Stimulated activated effector memory CD8-positive, alpha-beta T cell treated with anti-CD3 and anti-CD28 coated beads, Interleukin-12 subunit alpha, Interleukin-12 subunit beta, amount 100 ng/mL, for 72 hours (primary cell): ENCODE measurements at regions not wholly inside any gene's neighbourhood (a gene's known extent, or its start where the extent isn't known, plus 50 kb on each side); places are given as distances from the start of the nearest gene placed in this dataset.

Source experiments
- ATAC-seq: fragments of 150-1000 bp; cut with Tn5 transposase; 2 replicates; pipeline ENCODE4 v1.10.0; 2021
- DNase-seq, 2 donors: peaks; one replicate each; pipeline ENCODE4 v3.0.0; 2021 to 2022; ENCODE audit warnings: low spot score in 2 of 2
- H3K27ac Mint-ChIP-seq: one replicate; pipeline ENCODE4 v1.8.0; 2022; ENCODE audit warnings: mild to moderate bottlenecking, mixed read lengths
- H3K36me3 Mint-ChIP-seq: one replicate; pipeline ENCODE4 v1.8.0; 2022; ENCODE audit warnings: mild to moderate bottlenecking, mixed read lengths
- H3K4me1 Mint-ChIP-seq: one replicate; pipeline ENCODE4 v1.8.0; 2022; ENCODE audit warnings: mixed read lengths
- H3K4me3 Mint-ChIP-seq: one replicate; pipeline ENCODE4 v1.8.0; 2022; ENCODE audit warnings: mild to moderate bottlenecking, mixed read lengths
- H3K9me3 Mint-ChIP-seq: one replicate; pipeline ENCODE4 v1.8.0; 2022; ENCODE audit warnings: mixed read lengths

DNA sequence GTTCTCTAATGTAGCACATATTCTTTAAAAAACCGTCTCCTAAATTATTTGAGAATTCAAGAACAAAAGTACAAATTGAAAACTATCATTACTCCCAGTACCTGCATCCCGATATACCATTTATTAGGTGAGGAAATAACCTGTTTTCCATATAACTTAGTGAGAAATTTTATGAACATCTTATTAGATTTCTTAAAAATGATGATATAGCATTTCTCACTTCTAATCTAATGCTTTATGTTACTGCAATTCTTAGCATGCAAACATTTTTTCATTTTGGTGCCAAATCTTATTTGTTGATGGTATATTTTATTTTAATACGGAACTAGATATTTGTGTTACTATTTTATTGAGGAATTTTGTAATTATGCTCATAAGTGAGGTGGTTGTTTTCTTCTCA, 1321.3 kb upstream of the SLC10A2 start:
- H3K27ac Mint-ChIP-seq = no peak overlapping the region
- no peak for ATAC-seq
- DNase-seq = no peak
- H3K4me3 Mint-ChIP-seq = no peak overlapping the region
- H3K4me1 Mint-ChIP-seq = no peaks in the 10 kb centered on the region
- peaks cover 12% of the 10 kb centered on the region for H3K9me3 Mint-ChIP-seq
- no peaks in the 10 kb centered on the region for H3K36me3 Mint-ChIP-seq

DNA sequence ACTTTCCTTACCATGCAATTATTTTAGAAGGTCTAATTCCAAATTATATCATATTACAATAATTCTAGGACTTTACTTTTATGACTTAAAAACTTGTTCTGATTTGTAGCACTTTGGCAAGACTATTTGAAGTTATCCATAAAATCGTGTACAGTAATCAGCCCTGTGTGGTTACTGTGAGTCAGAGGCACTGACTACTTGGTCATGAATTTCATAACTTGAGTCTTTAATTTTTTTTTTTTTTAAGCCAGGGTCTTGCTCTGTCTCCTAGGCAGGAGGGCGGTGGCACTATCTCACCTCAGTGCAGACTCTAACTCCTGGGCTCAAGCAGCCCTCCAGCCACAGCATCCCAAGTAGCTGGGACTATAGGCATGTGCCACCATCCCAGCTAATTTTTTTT, 1319.2 kb upstream of the SLC10A2 start:
- Mint-ChIP-seq H3K36me3 (no peaks in the 10 kb centered on the region), H3K4me3 (no peak overlapping the region), H3K9me3 (peaks cover 3% of the 10 kb centered on the region), H3K4me1 (no peaks in the 10 kb centered on the region), H3K27ac (no peak overlapping the region)
- DNase-seq (no peak), ATAC-seq (no peak)

DNA sequence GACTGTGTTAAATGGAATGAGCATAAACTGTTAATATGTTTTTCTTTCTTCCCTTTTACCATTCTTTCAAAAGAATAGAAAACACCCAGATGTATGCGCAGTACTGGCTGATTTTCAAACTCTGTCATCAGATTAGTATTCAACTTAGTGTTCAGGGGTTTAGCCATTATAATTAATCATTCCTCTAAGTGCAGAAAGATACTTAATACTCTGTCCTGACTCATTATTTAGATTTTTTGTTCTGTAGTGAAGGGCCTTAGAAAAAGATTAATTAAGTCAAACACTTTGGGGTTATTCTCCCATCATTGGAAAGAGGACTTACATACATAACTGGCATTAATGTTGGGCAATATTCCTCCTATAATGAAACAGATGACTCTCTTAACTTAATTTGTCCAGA, 1316.7 kb upstream of the SLC10A2 start:
- Mint-ChIP-seq H3K4me1 (no peaks in the 10 kb centered on the region), H3K27ac (no peak overlapping the region), H3K4me3 (no peak overlapping the region), H3K9me3 (peaks cover 3% of the 10 kb centered on the region), H3K36me3 (no peaks in the 10 kb centered on the region)
- DNase-seq = no peak
- ATAC-seq = no peak

DNA sequence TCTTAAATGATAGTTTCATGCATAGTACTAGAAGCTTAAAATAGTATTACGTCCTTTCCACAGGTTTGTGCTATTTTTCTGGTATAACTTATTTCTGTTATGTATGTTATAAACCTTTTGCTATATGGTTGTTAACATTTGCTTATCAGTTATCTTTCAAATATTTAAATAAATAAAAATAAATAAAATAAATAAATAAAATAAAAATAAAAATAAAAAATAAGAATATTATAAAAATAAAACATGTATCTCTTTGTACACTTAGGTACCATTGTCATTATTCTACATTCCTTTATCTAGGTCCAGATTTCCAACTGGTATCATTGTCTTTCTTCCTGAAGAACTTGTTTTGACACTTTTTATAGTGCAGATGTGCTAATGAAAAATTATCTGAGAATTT, 1310.4 kb upstream of the SLC10A2 start:
- ATAC-seq = no peak
- Mint-ChIP-seq H3K4me1 (no peaks in the 10 kb centered on the region), H3K4me3 (no peak overlapping the region)

DNA sequence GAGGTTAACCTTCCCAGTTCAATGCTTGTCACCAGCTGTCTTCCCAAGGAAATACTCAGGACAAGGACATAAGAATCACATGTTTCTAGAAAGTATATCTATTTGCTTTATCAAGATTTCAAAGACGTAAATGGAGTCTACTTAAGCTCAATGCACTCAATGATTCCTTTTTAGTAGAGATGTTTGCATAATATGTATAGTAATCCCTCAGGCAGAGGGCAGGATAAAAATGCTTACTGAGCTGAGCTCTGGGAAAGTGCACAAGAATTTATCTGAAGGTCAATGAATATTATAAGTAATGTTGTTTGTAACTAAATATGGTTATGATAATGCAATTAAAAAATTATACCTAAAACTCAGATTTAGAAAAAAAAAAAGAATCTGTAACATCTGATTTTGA, 1309.4 kb upstream of the SLC10A2 start:
- DNase-seq (no peak), ATAC-seq (no peak)
- Mint-ChIP-seq H3K27ac (no peak overlapping the region), H3K36me3 (no peaks in the 10 kb centered on the region), H3K4me3 (no peak overlapping the region), H3K9me3 (peaks cover 7% of the 10 kb centered on the region), H3K4me1 (no peaks in the 10 kb centered on the region)

More for the DNA sequence above, 1310.4 kb upstream of the SLC10A2 start:
- Mint-ChIP-seq H3K9me3 (peaks cover 10% of the 10 kb centered on the region), H3K36me3 (no peaks in the 10 kb centered on the region), H3K27ac (no peak overlapping the region)
- DNase-seq = no peak

DNA sequence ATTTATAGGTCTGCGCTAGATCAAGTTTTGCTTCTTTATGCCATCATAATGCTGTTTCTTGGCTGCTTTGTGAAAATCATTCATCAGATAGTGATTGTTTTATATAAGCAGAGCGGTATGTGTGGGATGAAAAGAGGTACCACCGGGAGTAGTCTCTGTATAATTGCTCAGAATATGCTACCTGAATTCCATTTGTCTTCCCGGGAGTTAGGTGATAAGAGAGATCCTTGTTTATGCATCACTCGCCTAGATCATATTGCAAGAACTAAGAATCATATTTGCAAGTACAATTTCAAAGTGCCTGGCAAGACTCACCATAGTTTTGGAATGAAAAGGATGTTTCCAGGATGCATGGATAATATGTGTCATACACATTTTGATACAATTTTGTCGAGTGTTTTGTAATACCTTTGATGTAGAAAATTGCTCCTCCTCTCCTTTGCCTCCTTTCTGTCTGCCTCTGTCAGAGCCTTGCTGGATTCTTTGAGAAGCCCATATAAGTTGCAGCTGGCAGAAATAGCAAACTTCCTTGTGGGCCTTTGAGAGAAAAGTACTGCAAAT, 1306.0 kb upstream of the SLC10A2 start:
- no peaks in the 10 kb centered on the region for H3K4me1 Mint-ChIP-seq
- no peaks in the 10 kb centered on the region for H3K36me3 Mint-ChIP-seq
- H3K9me3 Mint-ChIP-seq = peaks cover 16% of the 10 kb centered on the region
- no peak overlapping the region for H3K4me3 Mint-ChIP-seq
- DNase-seq (no peak), ATAC-seq (no peak)
- H3K27ac Mint-ChIP-seq = no peak overlapping the region

DNA sequence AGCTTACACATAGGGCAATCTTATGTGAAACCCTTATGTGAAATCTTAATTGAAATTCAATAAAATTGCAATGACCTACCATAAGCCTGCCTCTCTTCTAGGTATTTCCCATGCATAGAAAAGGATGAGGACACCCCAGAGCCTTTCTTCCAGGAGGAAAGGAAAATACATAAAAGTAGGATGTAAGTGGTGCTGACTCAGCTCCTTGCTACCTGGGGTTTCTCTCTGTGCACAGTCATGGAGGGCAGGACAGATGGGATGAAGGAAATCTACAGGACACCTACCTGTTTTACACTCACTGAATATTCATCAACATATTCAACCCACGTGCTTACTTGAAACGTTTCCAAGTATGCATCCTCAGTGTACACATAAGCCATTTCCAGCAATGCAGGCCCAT, 1299.2 kb upstream of the SLC10A2 start:
- Mint-ChIP-seq H3K4me3 (no peak overlapping the region), H3K36me3 (no peaks in the 10 kb centered on the region), H3K4me1 (no peaks in the 10 kb centered on the region), H3K27ac (no peak overlapping the region), H3K9me3 (peaks cover 11% of the 10 kb centered on the region)
- no peak for ATAC-seq
- no peak for DNase-seq

DNA sequence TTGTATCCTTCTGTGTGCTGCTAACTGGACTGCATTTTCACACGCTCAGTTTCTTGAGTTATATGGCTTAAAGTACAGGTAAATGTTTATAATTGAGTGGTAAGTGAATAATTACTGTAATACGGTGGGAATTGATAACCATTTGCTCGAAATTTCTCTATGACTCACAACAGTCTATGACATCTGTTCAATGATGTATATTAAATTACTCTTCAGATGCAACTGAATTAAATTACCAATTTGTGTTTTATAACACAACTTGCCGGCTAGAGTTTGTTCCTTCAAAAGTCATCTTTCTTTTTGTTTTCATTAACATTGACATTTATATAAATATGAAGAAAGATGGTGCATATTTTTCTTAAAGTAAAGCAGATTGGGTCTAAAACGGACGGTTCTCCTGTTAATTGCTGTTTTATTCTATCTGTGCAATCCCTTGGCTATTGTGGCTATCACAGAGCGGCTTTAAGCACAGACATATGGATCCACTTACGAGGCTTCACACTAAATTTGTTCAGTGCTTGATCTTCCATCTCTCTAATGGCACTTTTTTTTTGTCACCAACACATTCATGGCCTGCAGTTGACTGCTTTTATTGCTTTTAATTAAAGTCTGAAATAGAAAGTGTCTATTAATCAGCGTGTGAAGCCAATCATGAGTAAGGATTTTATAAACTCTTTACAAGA, 1291.6 kb upstream of the SLC10A2 start:
- H3K27ac Mint-ChIP-seq = no peak overlapping the region
- no peak overlapping the region for H3K4me3 Mint-ChIP-seq
- no peaks in the 10 kb centered on the region for H3K4me1 Mint-ChIP-seq
- ATAC-seq (no peak), DNase-seq (no peak)
- H3K9me3 Mint-ChIP-seq = peaks cover 3% of the 10 kb centered on the region
- H3K36me3 Mint-ChIP-seq = no peaks in the 10 kb centered on the region

DNA sequence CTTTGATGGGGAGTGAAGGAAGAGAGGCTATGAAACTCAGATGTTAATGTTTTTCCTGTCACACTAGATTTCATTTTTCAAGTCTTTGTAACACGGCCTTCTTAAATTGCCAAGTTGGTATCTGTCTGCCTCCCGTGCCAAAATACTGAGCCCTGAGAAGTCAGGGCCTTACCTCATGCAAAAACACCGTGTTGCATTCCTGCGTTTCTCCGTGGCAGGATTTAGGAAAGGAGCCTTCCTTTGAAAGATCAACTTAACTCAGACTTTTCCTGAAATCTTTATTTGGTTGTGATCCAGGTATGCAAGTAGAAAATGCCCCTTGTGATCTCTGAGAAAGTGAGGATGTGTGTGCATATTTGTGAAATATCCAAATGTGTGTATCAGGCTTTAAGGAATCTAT, 1291.0 kb upstream of the SLC10A2 start:
- Mint-ChIP-seq H3K4me3 (no peak overlapping the region), H3K4me1 (no peaks in the 10 kb centered on the region), H3K27ac (no peak overlapping the region), H3K36me3 (no peaks in the 10 kb centered on the region), H3K9me3 (peaks cover 7% of the 10 kb centered on the region)
- ATAC-seq = no peak
- no peak for DNase-seq

DNA sequence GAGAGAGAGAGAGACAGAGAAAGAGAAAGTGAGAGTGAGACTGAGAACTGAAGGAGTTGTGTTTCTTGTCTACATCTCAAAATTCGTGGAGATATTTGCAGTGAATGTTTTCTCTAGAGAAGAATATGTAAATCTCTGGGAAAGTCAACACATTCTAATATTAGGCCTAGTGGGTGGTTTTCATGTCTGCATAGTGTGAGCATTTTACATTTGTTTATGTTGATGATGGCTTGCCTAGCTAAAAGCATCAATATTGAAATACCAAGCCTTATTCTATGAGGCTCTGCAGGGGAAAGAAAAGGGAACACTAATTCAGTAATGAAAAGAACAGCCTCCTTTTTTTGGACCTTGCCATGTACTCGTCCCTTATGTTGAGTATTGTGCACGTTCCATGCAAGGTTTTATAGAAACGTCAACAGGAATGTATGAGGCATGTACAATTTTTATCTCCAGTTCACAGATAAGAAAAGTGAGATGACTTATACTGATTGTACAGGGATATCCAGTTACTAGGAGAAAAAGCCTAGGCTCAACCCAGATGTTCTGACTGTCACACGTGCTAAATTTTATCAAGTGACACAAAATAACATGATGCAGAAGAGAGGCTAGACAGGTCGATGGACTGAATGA, 1288.9 kb upstream of the SLC10A2 start:
- Mint-ChIP-seq H3K4me3 (no peak overlapping the region), H3K27ac (no peak overlapping the region), H3K4me1 (no peaks in the 10 kb centered on the region), H3K9me3 (peaks cover 10% of the 10 kb centered on the region), H3K36me3 (no peaks in the 10 kb centered on the region)
- ATAC-seq (no peak), DNase-seq (no peak)

DNA sequence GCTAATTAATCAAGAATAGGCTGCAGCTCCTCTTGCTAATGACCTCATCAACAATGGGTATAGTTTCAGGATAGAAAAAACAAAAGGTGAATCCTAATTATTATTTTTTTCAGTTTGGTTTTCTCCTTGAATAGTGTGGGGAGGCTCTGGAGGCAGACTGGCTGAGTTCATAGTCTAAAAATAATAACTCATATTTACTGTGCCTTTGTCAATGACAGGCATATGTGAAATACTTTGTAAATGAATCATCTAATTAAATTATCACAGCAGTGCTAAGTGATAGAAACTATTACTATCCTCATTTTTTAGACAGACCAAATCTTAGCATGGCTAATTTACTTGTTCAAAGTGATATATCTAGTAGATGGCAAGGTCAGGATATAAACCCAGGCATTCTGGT, 1261.0 kb upstream of the SLC10A2 start:
- no peak overlapping the region for H3K4me3 Mint-ChIP-seq
- H3K4me1 Mint-ChIP-seq = no peaks in the 10 kb centered on the region
- peaks cover 9% of the 10 kb centered on the region for H3K9me3 Mint-ChIP-seq
- H3K36me3 Mint-ChIP-seq = no peaks in the 10 kb centered on the region
- ATAC-seq = no peak
- DNase-seq = no peak
- no peak overlapping the region for H3K27ac Mint-ChIP-seq

DNA sequence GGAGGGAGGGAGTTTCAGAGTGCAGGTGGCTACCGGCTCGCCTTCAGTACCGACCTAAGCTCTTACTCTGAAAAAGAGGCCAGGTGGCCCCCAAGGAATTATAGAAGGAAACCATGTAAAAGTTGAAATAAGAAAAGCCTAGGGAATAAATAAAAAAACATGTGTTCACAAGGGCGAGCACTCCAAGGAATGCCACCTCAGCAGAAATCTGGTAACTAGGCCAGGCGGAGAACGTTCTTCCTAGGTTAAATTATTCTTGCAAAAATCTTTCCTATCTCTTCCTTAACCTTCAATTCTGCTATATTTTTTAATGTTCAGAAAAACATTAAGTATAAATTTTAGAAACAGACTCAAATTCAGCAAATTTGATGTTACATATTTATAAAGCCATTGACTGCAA, 1260.3 kb upstream of the SLC10A2 start:
- H3K4me3 Mint-ChIP-seq = no peak overlapping the region
- no peaks in the 10 kb centered on the region for H3K4me1 Mint-ChIP-seq
- DNase-seq (no peak), ATAC-seq (no peak)
- peaks cover 7% of the 10 kb centered on the region for H3K9me3 Mint-ChIP-seq
- no peaks in the 10 kb centered on the region for H3K36me3 Mint-ChIP-seq
- H3K27ac Mint-ChIP-seq = no peak overlapping the region

DNA sequence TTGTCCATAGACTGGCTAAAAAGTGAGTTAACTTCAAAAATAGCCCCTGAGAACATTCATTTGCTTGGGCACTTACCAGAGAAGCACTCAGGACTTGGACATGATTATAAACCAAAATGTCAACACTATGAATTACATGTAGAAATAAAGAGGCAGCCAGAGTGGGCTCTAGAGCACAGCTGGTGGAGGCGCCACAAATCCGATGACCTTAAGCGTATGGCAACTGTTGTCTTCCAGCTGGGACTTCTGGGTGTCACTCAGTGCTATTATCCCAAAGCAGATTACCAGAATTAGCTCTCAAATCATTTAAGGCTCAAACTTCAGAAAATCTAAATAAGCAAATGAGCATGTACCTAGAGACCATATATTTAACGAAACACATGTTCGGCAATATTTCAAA, 1255.5 kb upstream of the SLC10A2 start:
- Mint-ChIP-seq H3K4me3 (no peak overlapping the region), H3K27ac (no peak overlapping the region), H3K36me3 (no peaks in the 10 kb centered on the region), H3K4me1 (no peaks in the 10 kb centered on the region), H3K9me3 (peaks cover 4% of the 10 kb centered on the region)
- ATAC-seq = no peak
- no peak for DNase-seq

DNA sequence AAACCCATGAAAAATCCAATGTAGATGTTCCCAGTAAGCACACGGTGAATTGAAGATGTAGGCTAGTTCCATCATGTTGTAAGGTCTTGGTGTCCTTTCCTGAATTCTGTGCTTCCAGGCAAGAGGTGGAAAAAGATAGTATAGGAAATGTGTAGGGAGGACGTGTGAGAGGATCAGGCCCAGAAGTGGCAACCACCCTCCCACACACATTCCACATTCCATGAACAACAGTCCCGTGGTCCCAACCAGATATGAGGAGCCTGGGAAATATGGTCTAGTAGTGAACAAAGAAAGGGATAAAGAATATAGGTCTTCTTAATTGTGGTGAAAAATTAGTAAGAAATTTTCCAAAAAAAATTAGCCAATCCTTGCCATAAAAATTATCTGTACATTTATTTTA, 1254.2 kb upstream of the SLC10A2 start:
- no peak for DNase-seq
- ATAC-seq = no peak
- H3K9me3 Mint-ChIP-seq = peaks cover 7% of the 10 kb centered on the region
- H3K36me3 Mint-ChIP-seq = no peaks in the 10 kb centered on the region
- no peaks in the 10 kb centered on the region for H3K4me1 Mint-ChIP-seq
- H3K4me3 Mint-ChIP-seq = no peak overlapping the region
- no peak overlapping the region for H3K27ac Mint-ChIP-seq

DNA sequence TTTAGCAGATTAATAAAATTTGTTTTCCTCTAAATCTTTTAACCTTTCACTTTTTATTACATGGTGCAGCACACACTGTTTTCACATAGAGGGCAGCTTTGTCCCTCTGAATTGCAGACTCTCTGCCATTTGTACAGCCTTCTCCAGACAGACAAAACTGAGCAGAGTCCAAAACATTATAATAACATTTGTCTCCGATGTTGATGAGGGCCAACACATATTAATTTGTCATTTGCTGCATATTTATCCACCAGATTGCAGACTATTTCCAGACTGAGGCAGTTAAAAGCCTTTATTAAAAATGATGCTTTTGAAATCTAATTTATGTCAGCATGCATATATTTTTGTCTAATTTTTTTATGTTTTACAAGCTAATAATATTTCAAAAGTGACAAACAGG, 1251.9 kb upstream of the SLC10A2 start:
- H3K36me3 Mint-ChIP-seq = no peaks in the 10 kb centered on the region
- no peaks in the 10 kb centered on the region for H3K4me1 Mint-ChIP-seq
- no peak overlapping the region for H3K4me3 Mint-ChIP-seq
- peaks cover 7% of the 10 kb centered on the region for H3K9me3 Mint-ChIP-seq
- H3K27ac Mint-ChIP-seq = no peak overlapping the region
- DNase-seq = no peak
- ATAC-seq = no peak

DNA sequence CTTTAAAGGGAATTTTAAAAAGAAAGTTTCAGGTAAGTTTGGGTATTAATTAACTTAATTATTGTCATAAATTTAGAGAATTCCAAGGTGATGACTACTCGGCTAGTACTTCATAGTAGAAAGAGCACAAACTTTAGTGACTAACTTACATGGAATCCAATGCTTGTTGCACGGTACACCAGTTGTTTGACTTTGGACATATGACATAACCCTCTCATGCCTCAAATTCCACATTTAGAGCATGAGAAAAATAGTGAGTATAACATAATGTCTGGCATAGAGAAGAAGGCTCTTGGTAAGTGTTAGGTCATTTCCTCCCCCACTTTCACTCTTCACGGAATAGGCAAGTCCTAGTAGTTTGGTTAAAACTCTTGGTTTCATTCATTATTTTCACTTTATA, 1249.4 kb upstream of the SLC10A2 start:
- H3K36me3 Mint-ChIP-seq = no peaks in the 10 kb centered on the region
- no peak for DNase-seq
- no peak overlapping the region for H3K4me3 Mint-ChIP-seq
- ATAC-seq = no peak
- H3K27ac Mint-ChIP-seq = no peak overlapping the region
- peaks cover 10% of the 10 kb centered on the region for H3K9me3 Mint-ChIP-seq
- H3K4me1 Mint-ChIP-seq = no peaks in the 10 kb centered on the region
